ENCODE measurements at regions not wholly inside any gene's neighbourhood (a gene's known extent, or its start where the extent isn't known, plus 50 kb on each side); places are given as distances from the start of the nearest gene placed in this dataset.
"Not testable (repeated sequence)": the region's sequence is repeated elsewhere in the genome, so short reads cannot be mapped to it uniquely, and the experiment has no call there.

DNA sequence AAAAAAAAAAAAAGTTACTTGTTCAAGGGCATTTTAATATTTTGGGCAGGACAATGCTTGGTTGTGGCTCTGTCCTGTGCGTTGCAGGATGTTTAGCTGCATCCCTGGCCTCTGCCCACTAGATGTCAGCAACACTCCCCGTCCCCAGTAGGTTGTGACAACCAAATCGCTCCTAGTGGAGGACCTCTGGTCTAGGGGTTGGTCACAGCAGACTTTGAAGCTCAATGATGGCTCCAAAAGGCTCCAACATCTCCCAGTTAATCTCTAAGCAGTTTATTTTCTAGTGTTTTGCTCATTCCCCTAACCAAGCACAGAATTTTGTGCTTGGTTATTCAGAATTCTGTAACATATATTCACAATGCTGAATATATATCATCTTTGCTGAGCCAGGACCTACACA lies 67.0 kb downstream of the CHRNA1 start:
- DNase-seq, result peak; percentile 86

DNA sequence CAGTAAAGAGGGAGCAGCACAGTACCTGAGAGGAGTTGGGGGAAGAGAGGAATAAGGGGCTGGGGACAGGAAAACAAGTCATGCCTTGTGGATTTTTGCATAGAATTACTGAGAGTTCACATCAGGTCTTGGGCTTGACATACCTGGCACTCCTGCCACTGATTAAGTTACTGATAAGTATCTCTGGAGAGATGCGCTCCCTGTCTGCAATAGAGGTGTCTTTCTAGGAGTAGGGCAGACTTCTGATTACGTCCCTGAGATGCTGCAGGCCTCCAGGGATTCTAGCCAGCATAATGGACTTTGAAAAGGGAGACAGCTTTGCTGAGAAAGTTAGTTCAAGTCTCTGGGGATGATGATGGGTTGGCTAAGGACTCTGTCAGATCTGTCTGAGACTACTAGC lies 69.4 kb downstream of the CHRNA1 start:
- DNase-seq, result peak; percentile 84

DNA sequence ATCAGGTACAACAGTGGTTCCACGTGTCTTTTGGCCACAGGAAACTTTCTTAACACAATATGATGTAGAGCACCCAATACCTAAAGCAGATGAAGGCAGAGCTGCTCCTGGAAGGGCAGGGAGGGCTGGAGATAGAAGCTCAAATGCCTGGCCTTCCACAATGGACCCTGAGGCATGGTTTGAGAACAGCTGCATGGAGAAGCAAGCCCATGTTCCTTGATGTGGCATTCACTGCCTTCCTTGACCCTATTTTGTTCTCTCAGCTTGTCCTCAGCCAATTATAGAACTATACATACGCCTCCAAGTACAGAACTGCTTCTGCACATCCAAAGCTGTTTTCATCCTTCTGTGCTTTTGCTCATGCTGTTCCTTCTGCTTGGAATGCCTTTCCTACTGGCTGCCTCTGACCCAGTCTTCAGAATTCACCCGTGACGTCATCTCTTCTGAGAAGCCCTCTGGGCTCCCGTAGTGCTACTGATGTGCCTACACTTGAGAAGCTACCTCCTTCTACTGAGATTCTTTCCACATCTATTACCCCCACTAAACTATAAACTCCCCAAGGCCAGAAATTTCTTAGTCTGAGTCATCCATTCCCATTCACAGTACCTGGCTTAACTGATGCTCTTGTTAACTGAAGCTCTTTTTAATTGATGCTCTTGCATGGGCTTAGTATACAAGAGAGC lies 69.9 kb downstream of the CHRNA1 start:
- DNase-seq, result peak; percentile 86

DNA sequence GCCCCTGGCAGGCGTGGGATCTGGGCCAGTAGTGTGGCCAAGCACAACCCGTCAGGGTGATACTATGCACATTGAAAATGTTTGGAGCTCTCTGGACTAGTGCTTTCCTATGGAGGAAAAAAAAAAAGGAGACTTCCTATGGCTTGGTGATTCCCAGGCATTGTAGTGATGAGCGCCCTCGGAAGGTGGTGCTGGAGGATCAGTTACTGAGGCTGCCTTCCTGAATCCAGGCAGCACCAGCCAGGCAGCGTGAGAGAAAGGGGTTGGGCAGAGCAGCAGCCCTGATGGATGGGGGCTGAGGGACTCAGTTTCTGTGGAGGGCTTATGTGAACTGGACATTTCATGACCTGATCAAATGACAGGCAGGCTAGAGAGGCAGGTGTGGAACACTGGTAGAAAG lies 70.9 kb downstream of the CHRNA1 start:
- DNase-seq, result peak; percentile 87

DNA sequence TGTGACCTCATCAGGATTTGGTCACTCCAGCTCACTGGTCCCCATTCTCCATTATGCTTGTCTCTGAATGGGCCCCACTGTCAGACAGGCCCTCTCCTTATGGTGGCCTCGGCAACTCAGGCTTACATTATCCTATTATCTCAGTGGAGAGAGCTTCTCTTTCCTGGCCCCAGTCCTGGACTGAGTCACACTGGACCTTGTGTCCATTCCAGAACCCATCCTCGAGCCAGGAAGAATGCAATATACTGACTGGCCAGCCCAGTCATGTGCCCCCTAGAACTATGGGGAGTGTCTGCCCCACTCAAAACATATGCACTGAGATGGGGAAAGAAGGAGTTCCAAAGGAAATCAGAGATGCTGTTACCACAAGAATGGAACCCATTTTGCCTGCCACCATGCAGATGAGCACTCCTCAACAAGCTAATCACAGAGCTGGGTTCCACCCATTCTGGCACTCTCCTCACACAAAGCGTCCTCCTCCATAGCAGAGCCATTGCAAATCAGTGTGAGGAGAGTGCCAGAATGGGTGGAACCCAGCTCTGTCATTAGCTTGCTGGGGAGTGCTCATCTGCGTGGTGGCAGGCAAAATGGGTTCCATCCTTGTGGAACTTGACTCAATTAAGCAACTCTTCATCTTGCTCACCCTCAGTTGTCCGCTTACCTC lies 71.9 kb downstream of the CHRNA1 start:
- DNase-seq, result no peak

DNA sequence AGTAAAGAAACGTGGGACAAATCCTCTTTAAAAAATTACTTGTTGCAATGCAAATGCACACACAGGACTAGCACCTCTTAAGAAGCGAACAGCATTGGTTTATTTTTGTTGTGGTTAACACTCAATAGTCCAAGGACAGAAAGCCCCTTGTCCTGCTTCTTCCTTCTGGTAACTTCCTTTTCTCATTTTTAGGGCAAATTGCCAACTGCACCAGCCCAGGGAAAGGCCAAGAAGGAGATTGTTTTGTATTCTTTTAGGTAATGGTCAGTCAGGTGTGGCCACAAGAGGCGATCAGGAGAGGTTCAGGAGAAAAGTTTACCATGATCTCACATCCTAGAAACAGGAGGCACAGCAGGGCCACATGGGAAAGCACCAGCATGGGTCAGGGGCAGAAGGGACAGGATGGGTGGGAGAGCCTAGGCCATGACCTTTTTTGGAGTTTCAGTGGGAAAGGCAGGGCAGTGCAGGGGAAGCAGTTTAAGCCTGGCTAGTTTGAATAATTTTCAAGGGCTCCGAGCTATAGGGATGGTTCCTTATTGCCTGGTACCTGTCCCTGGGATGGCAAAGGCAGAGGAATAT lies 73.0 kb downstream of the CHRNA1 start:
- no peak for DNase-seq

DNA sequence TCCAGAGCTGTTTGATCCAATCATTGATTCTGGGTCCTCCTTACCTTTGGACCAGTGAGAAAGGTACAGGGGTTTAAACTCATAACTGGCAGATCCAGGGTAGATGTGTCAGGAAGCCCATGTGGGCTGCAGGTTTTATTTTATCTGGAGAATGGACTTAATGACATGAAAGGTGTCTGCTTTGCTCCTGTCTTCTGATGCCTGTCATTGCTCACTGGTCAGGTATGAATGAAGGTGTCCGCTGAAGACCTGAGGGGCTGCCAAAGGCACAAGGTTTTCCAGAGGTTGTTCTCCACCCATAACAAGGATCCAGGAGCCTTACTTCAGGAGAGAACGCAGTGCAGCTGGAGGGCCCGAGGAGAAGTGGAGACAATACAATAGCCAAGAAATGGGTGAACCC lies 74.2 kb downstream of the CHRNA1 start:
- DNase-seq, result no peak

DNA sequence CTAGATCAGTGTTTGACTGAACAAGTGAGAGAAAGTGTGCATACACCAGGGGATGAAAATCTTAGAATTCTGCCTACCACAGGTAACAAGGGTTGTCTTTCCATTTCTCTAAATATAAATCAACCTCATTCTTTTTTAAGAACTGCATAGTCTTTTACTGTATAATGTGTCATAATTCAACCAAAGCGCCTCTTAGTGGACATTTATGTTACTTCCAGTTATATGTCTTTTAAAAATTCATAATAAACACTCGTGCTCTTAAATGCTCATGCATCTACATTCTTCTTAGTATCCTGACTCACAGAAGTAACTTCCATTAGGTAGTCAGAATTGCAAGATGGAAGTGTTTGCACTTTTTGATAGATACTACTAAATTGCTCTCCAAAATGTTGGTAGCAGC lies 76.2 kb downstream of the CHRNA1 start:
- no peak for DNase-seq

DNA sequence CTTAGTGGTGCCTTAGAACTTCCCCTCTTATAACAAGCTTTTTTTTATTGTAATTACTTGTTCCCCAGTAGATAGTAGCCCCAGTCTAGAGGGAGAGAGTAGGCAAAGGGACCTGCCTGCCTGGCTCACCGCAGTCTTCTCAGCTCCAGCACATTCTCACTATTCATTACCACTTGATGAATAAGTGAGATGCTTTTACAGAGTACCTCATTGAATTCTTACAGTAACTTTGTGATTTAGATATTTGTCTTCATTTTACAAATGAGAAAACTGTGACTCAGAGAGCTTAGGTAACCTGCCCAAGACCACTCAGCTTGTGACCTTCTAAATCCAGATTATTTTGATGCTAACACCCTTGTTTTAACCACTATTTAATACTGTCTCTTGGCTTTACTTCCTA lies 77.8 kb downstream of the CHRNA1 start:
- DNase-seq, result no peak

DNA sequence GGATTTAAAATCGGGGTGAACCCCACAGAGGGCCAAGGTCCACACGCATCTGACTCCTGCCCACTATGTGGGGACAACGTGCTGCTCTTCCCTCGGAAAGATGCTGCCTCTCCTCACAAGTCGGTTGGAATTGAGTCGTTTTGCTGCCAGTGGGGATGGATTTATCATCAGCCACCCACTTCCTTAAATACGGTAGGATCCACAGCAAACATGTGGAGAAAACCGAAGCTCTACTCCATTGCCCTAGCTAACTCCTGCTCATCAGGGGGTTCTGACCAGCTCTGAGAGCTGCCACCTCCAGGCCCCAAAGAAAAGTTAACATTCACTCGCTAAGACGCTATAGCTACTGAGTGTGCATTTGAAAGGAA lies 80.9 kb downstream of the CHRNA1 start:
- DNase-seq, result no peak

DNA sequence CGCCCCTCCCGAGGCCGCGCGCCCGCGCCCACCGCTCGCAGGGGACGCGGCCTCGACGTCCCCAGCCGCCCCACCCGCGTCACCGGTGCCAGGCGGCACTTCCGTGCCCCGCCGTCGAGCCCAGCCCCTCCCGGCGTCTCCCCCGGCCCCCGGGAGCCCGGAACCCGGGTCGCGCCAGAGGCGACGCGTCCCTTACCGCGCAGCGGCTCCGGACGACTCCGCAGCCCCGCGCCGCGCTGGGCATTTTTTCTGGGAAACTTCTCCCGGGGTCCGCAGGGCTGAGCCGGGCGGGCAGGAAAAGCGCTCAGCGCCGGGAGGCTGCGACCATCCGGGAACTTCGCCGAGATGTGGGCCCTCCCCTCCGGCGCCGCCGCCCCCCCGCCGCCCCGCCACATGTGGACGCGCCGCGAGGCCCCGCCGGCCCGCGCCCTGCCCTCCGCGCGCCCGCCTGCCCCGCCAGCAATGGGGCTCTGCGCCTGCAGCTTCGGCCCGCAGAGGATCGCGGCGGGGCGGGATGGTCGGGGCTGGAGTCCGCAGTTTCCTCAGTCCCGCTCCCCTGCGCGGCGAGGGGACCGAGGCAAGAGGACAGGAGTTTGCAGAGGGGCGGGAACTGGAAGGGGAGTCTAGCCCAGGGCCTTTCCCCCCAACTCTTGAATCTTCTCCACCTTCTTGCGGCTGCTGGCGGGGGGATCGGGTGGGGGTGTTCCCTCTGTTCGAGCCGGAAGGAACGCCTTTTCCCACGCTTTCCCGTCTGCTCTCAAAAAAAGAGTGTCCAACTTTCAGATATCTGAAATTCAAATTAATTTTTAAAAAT lies 81.5 kb downstream of the CHRNA1 start:
- DNase-seq, result peak; percentile 88

DNA sequence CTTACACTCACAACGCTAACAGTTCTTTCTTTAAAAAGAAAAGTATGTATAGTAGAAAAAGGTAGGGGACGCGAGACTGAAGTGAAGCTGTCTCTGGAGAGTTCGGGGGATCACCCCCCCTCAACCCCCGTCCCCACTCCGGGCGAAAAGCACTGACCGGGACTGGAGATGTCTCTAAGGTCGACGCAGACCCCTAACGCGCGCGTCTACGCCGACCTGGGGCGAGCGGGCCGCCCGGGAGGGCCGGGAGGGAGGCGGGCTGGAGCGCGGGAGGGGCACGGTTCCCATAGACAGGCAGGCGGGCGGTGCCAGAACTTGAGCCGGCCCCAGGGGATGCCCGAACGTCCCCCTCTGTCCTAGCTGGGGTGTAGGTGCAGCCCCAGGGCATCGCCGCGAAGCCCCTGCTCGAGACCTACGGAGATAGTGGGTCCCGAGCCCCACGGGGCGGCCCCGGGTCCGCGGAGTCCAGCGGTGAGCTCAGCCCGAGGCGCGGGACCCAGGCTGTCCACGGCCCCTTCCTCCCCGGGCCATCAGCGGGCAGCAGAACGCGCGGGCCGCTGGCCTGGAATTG lies 82.2 kb downstream of the CHRNA1 start:
- DNase-seq, result no peak

DNA sequence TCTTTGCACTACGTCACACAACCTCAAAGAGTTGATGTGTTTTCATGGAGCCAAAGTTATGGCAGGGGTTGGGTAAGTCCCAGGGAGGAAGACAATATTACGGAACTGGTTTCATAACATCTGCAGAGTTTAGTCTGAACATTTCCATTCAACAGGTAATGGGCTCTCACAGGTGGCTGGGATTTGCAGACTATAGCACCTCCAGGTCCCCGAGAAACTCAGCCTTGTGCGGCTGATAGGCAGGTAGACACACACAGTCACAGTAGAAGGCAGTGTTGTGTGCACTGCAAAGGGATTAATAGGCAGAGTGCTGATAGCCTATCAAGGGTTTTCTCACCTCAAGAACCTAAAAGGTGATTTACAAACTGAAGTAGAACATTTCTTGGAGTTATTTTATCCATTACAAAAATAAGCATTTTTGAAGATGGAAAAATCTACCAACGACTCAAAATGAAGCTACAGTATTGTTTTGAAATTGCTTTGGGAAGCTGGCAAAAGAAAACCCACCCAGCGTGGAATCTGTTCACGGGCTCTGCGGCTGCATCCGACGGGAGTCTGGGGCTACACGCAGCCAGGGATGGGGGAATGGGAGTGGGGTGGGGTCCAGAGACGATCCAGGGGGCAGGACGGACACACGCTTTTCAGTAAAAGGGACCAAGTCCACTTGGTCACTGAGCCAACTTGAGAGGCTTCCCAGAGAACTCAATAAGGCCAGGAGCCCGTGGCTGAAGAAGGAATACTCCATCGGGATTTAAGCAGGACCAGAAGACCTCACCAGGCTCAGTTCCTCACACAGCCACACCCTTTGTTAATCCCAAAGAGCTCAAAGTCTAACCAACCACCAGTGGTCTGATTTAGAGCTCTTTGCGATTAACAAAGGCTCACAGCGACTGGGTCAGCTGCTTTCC lies 82.9 kb downstream of the CHRNA1 start:
- DNase-seq, result no peak

DNA sequence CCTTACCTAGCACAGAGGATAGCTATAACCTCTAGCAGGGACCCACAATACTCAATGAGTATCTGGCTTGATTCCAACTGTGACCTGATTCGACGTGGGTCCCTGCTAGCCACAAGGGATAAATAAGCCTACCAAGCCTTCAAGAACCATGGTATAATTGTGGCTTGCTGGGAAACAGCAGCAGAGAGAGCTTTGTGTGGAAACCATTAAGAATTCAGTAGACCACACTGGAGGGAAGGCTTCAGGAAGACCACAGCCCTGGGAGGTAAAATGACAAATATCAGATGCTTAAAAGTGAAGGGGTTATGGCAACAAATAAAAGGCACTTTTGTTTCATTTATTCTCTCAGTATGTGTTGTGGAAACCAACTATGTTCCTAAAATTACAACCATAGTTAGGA lies 82.6 kb upstream of the WIPF1 start:
- no peak for DNase-seq

DNA sequence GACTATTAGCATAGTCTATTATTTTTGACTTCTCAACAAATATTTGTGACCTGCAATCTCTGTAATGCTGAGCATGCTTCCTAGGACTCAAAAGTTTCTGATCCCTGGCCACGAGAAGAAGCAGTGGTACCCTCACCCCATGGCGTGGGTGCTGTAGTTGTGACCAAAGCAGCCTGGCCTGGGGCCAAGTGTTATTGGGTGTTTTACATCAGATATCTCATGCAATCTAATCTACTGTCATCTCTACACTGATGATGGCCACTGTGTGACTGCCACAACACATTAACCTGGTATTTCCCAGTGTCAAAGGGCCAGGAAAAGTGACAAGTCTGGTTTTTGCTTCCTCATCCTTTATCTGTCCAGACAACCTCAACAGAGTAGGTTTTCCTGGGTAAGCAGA lies 80.8 kb upstream of the WIPF1 start:
- DNase-seq, result no peak

DNA sequence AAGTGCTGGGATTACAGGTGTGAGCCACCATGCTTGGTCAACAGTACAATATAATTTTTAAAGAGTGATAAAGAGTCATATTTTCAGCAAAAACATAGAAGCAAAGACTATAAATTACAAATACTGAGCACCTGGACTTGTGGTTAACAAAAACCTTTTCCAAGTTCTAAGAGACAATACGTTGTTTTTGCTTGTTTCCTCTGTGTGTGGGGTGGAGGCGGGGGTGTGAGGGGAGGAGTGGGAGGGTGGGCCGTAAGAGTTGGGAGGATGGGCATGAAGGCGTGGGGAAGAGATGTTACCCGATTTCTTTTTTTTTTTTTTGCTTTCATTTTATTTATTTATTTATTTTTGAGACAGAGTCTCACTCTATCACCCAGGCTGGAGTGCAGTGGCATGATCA lies 78.0 kb upstream of the WIPF1 start:
- DNase-seq, result no peak

DNA sequence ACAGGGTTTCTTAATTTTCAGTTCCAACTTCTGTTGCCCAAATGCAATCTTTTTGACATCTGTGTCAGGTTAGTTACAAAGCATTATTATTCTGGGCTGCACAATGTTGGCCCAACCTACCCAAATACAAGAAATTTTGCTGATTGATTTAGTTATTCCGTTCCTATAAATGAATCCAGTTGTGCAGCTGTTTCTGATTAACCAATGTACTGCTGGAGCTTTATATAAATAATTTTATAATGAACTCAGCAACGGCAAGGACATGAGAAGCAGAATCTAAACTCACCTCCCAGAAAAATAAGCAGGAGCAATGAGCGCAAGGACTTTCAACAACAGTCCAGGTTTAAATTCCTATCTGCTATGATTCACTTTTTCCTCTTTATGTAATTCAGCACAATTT lies 76.3 kb upstream of the WIPF1 start:
- no peak for DNase-seq

DNA sequence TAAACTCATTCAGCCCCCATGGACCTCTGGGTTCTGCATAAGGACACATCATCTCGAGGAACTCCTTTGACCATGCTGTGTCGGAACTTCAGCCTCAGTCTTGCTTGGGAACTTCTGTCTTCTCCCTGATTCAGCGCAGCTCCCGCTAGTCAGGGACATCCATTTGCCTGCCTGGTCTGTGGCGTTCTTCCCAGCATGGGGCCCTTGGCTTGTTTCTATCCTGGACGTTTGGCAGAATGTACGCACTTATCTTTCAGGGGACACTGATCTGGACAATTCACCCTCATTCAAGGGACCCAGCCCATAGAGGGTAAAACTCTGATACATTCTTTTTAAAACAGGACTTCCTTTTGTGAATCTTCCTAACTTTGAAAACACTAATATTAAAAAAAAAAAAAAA lies 75.8 kb upstream of the WIPF1 start:
- no peak for DNase-seq

DNA sequence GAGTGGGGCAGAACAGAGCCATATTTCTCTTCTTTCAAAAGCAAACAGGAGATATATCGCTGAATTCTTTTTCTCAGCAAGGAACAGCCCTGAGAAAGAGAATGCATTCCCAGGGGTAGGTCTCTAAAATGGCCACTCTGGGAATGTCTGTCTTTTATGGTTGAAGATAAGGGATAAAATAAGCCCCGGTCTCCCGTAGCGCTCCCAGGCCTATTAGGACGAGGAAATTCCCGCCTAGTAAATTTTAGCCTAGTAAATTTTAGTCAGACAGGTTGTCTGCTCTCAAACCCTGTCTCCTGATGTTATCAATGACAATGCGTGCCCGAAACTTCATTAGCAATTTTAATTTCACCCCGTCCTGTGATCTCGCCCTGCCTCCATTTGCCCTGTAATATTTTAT lies 73.9 kb upstream of the WIPF1 start:
- not testable (repeated sequence) for DNase-seq

DNA sequence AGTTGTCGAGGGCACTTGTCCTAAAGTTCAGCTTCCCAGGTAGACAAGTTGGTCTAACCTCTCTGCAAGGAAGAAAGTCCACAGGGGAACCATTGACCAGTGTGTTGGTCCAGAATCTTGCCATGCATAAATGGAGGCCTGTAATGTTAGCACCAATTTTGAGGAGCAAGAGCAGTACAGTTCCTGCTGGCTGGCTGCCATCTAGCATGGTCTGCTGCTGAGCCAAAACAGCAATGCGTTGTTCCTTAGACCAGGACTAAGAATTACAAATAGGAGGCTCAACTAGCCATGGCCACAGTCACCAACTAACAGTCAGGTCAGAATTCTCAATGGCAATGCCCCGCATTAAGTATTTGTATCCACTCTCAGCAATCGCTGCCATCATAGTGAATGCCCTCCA lies 72.8 kb upstream of the WIPF1 start:
- no peak for DNase-seq

DNA sequence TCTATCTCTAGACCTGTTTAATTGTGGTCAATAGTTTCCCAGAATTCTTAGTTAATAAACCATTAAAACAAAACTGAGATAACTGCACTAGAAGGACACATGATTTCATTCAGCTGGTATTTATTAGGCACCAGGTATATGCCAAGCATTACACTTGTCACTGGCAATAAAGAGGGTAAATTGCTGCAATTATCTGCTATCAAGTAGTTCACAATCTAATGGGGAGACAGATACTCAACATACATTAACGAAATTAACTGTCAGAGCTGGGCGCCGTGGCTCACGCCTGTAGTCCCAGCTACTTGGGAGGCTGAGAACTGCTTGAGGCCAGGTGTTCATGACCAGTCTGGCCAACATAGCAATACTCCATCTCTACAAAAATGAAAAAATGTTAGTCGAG lies 71.7 kb upstream of the WIPF1 start:
- no peak for DNase-seq

DNA sequence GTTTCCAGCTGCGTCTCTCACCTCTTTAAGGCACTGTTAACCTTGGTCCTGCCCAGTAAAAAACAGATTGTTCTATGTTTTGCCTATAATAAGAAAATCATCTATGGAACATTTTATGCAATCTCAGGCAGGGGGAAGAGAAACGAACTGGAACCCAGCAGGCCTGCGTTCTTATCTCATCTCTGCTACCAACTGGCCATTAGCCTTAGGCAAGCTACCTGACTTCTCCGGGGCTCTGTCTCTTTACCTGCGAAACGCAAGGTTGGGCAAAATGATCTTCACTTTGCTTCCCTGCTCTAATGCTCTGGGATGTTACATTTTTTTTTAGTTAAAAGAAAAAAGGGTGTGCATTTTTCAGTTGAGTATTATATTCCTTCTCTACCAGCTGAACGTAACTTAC lies 70.5 kb upstream of the WIPF1 start:
- no peak for DNase-seq

Measured in islet precursor cell (in vitro differentiated cells).